Karpas-422 (cell line): ENCODE measurements at regions not wholly inside any gene's neighbourhood (a gene's known extent, or its start where the extent isn't known, plus 50 kb on each side); places are given as distances from the start of the nearest gene placed in this dataset.

Experiments
- DNase-seq: peaks from one replicate; pipeline ENCODE4 v3.0.0-alpha.2; 2015
- H2AFZ ChIP-seq: fragments of 200-600 bp; sonication (generic); 2 replicates; pipeline ENCODE4 v1.6.1; 2014; ENCODE audit warnings: antibody characterized with exemption, low read length, mixed read lengths
- H3K27ac ChIP-seq: fragments of 200-600 bp; sonication (generic); 2 replicates; pipeline ENCODE4 v1.5.1; 2014; ENCODE audit warnings: mild to moderate bottlenecking, low read length, moderate library complexity
- H3K27me3 ChIP-seq: fragments of 200-600 bp; sonication (generic); 2 replicates; pipeline ENCODE4 v1.6.1; 2014; ENCODE audit warnings: low read length, mixed read lengths
- H3K36me3 ChIP-seq: fragments of 200-600 bp; sonication (generic); 2 replicates; pipeline ENCODE4 v1.6.1; 2014; ENCODE audit warnings: low read length, mixed read lengths; ENCODE audit not compliant: insufficient read depth
- H3K4me1 ChIP-seq: fragments of 200-600 bp; sonication (generic); 2 replicates; pipeline ENCODE4 v1.6.1; 2014; ENCODE audit warnings: mild to moderate bottlenecking, low read length, mixed read lengths
- H3K4me2 ChIP-seq: fragments of 200-600 bp; sonication (generic); 2 replicates; pipeline ENCODE4 v1.6.1; 2014; ENCODE audit warnings: low read length, low read depth, mild to moderate bottlenecking; ENCODE audit not compliant: poor library complexity, severe bottlenecking
- H3K4me3 ChIP-seq: fragments of 200-600 bp; sonication (generic); 2 replicates; pipeline ENCODE4 v1.5.1; 2014; ENCODE audit warnings: mild to moderate bottlenecking, antibody characterized with exemption, low read length, mixed read lengths
- H3K79me2 ChIP-seq: fragments of 200-600 bp; sonication (generic); 2 replicates; pipeline ENCODE4 v1.6.1; 2014; ENCODE audit warnings: mild to moderate bottlenecking, low read length, mixed read lengths
- H3K9ac ChIP-seq: fragments of 200-600 bp; sonication (generic); 2 replicates; pipeline ENCODE4 v1.6.0; 2014; ENCODE audit warnings: low read length
- H3K9me2 ChIP-seq: fragments of 200-600 bp; sonication (generic), shearing (Covaris generic); replicated peaks from 2 replicates; pipeline ENCODE4 v1.6.0; 2014; ENCODE audit warnings: mild to moderate bottlenecking, low read length, moderate library complexity; ENCODE audit not compliant: insufficient read depth
- H3K9me3 ChIP-seq: fragments of 300-700, 200-600 bp; sonication (generic); 2 replicates; pipeline ENCODE4 v1.6.1; 2014; ENCODE audit warnings: low read length, mixed read lengths
- H4K20me1 ChIP-seq: fragments of 200-600 bp; sonication (generic); 2 replicates; pipeline ENCODE4 v1.6.1; 2014; ENCODE audit warnings: mild to moderate bottlenecking, antibody characterized with exemption, low read length, low read depth; ENCODE audit not compliant: insufficient read depth

DNA sequence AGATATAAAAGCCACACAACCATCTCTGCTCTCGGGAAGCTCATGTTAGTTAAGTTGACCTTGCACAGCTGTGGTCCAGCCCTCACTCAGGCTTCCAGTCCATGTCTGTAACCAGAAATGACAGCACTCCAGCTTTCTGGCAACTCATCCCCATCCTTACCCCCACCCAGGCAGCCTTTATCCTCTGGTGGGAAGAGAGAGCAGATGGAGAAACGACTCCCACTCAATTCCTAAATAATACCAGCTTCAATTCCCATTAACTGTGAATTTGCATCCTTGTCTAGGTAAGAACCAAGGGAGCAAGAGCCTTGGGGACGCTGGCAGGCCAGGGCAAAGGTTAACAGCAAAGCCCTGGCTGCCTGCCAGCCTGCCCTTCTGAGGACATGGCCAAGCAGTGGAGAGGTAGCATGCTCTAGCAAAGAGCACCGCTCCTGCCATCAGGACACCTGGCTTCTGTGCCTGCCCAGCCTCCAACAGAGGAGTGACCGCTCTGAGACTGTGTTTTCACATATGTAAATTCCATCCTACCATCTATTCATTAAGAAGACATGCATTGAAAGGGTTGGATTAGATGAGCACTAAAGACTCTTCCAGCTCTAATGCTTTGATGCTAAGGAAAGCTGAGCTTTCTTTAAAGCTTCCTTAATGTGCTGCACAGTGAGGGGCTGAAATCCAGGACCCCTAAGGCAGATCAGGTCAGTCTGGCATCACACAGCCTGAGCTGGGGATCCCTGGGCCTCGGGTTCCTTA is 236.1 kb downstream of the GRIN2B start:
- Histone ChIP-seq H3K9me2 (no peaks in the 10 kb centered on the region), H3K36me3 (no peaks in the 10 kb centered on the region), H3K4me2 (no peak overlapping the region), H3K27me3 (no peaks in the 10 kb centered on the region), H3K27ac (no peak overlapping the region), H3K4me3 (no peak overlapping the region), H3K9ac (no peak overlapping the region), H4K20me1 (0 out of 2 replicates have a peak, but pooled peaks cover 4% of the 10 kb centered on the region), H2AFZ (no peak overlapping the region), H3K79me2 (no peaks in the 10 kb centered on the region), H3K4me1 (no peaks in the 10 kb centered on the region), H3K9me3 (no peaks in the 10 kb centered on the region)
- no peak for DNase-seq

DNA sequence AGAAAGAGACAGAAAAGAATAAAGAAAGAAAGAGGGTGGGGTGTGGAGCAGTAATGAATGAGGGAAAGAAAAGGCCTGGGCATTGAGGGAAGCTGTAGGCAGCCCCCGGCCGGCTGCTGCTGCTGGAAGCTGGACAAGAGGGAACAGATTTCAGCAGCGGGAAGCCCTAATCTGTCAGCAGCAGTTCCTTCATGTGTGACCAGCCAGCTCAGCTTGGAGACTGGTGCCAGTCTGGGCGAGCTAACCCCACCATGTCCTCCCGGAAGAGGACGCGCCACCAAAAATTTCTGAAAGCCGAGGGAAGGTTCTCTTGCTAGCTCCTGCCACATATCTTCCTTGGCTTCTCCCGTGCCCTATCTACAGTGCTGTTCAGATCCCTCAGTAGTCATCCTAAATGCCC is 236.8 kb downstream of the GRIN2B start:
- no peaks in the 10 kb centered on the region for H3K27me3 ChIP-seq
- no peak overlapping the region for H3K4me2 ChIP-seq
- no peak overlapping the region for H3K4me3 ChIP-seq
- DNase-seq: no peak
- H3K9ac ChIP-seq: no peak overlapping the region
- H3K36me3 ChIP-seq: no peaks in the 10 kb centered on the region
- no peaks in the 10 kb centered on the region for H3K9me3 ChIP-seq
- H2AFZ ChIP-seq: no peak overlapping the region
- H4K20me1 ChIP-seq: 0 out of 2 replicates have a peak, but pooled peaks cover 4% of the 10 kb centered on the region
- H3K4me1 ChIP-seq: no peaks in the 10 kb centered on the region
- no peaks in the 10 kb centered on the region for H3K79me2 ChIP-seq
- H3K9me2 ChIP-seq: no peaks in the 10 kb centered on the region
- no peak overlapping the region for H3K27ac ChIP-seq

- Histone ChIP-seq H3K9ac (no peak overlapping the region), H2AFZ (no peak overlapping the region), H3K4me3 (no peak overlapping the region), H3K27me3 (no peaks in the 10 kb centered on the region), H3K9me3 (no peaks in the 10 kb centered on the region), H3K36me3 (no peaks in the 10 kb centered on the region), H3K9me2 (no peaks in the 10 kb centered on the region), H3K4me1 (no peaks in the 10 kb centered on the region), H3K4me2 (no peak overlapping the region), H3K27ac (no peak overlapping the region), H3K79me2 (no peaks in the 10 kb centered on the region), H4K20me1 (no peaks in the 10 kb centered on the region)
- DNase-seq: no peak
Observed at GRCh38 chr12:13740149-13740545, 241.3 kb downstream of the GRIN2B start.

GRCh38 chr12:13735734-13736133 is 245.7 kb downstream of the GRIN2B start:
- Histone ChIP-seq H3K27ac (no peak overlapping the region), H3K9ac (no peak overlapping the region), H3K9me2 (no peaks in the 10 kb centered on the region), H3K79me2 (no peaks in the 10 kb centered on the region), H3K27me3 (no peaks in the 10 kb centered on the region), H3K4me3 (no peak overlapping the region), H4K20me1 (no peaks in the 10 kb centered on the region), H2AFZ (no peak overlapping the region), H3K36me3 (no peaks in the 10 kb centered on the region), H3K4me1 (no peaks in the 10 kb centered on the region), H3K4me2 (no peak overlapping the region), H3K9me3 (no peaks in the 10 kb centered on the region)
- no peak for DNase-seq

GRCh38 chr12:13734584-13735152 is 246.7 kb downstream of the GRIN2B start:
- Histone ChIP-seq H3K27ac (no peak overlapping the region), H3K4me3 (no peak overlapping the region), H3K36me3 (no peaks in the 10 kb centered on the region), H3K9ac (no peak overlapping the region), H3K4me2 (no peak overlapping the region), H3K4me1 (no peaks in the 10 kb centered on the region), H3K9me2 (no peaks in the 10 kb centered on the region), H3K9me3 (no peaks in the 10 kb centered on the region), H3K27me3 (no peaks in the 10 kb centered on the region), H3K79me2 (no peaks in the 10 kb centered on the region), H4K20me1 (no peaks in the 10 kb centered on the region), H2AFZ (no peak overlapping the region)
- no peak for DNase-seq

DNA sequence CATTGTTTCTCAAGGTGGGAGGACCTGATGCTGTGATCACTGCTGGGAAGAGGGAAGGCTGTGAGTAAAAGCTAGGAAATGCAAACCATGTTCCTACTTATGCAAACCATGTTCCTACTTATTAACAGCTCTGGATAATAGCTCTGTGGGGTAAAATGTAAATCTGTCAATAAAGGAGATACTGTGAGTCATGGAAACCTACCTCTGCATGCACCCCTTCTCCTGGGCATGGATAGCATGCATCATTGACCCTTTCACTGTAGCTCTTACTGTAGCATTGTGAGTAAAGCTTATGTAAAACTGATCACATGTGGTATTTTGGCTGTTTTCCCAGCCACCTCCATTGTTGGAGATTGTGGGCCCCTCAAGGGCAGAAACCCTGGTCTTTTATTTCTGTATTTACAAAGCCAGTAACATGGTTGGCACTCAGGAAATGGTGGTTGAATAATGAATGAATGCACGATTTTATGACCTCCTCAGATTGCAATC is 253.7 kb downstream of the GRIN2B start:
- no peaks in the 10 kb centered on the region for H3K4me1 ChIP-seq
- no peaks in the 10 kb centered on the region for H3K27me3 ChIP-seq
- no peak overlapping the region for H3K9ac ChIP-seq
- H3K27ac ChIP-seq: no peak overlapping the region
- H3K4me3 ChIP-seq: no peak overlapping the region
- H3K4me2 ChIP-seq: no peak overlapping the region
- H3K9me3 ChIP-seq: no peaks in the 10 kb centered on the region
- no peaks in the 10 kb centered on the region for H4K20me1 ChIP-seq
- no peaks in the 10 kb centered on the region for H3K79me2 ChIP-seq
- no peaks in the 10 kb centered on the region for H3K9me2 ChIP-seq
- H3K36me3 ChIP-seq: no peaks in the 10 kb centered on the region
- H2AFZ ChIP-seq: no peak overlapping the region
- no peak for DNase-seq

DNA sequence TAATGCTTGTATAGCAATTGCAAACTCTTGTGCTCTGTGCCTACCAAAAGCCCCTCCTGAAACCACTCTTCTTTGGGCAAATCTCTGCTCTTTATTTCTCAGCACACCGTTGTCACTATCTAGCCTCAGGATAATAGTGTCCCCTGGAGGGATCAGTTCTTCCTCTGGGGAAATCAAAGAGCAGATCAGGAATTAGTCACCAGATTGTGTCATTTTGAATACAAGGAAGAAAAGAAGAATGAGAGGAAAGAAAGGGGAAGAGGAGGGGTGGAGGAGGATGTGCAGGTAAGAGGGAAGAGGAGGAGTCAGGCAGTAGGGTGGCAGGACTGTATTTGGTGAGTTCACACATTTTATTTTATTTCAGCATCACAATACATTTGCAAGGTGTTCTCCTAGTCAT is 256.4 kb downstream of the GRIN2B start:
- no peaks in the 10 kb centered on the region for H3K27me3 ChIP-seq
- no peak overlapping the region for H2AFZ ChIP-seq
- H3K79me2 ChIP-seq: no peaks in the 10 kb centered on the region
- H3K9me2 ChIP-seq: no peaks in the 10 kb centered on the region
- H3K9ac ChIP-seq: no peak overlapping the region
- H3K27ac ChIP-seq: no peak overlapping the region
- DNase-seq: no peak
- no peak overlapping the region for H3K4me2 ChIP-seq
- no peak overlapping the region for H3K4me3 ChIP-seq
- no peaks in the 10 kb centered on the region for H3K4me1 ChIP-seq
- H3K9me3 ChIP-seq: no peaks in the 10 kb centered on the region
- H4K20me1 ChIP-seq: no peaks in the 10 kb centered on the region
- H3K36me3 ChIP-seq: no peaks in the 10 kb centered on the region

GRCh38 chr12:13724136-13724535 is 257.3 kb downstream of the GRIN2B start:
- Histone ChIP-seq H4K20me1 (no peaks in the 10 kb centered on the region), H3K9me2 (no peaks in the 10 kb centered on the region), H3K4me3 (no peak overlapping the region), H3K9ac (no peak overlapping the region), H3K79me2 (no peaks in the 10 kb centered on the region), H3K9me3 (no peaks in the 10 kb centered on the region), H3K27me3 (no peaks in the 10 kb centered on the region), H3K27ac (no peak overlapping the region), H3K4me1 (no peaks in the 10 kb centered on the region), H3K36me3 (no peaks in the 10 kb centered on the region), H3K4me2 (no peak overlapping the region), H2AFZ (no peak overlapping the region)
- DNase-seq: no peak
